GM12891 (cell line): ENCODE measurements at regions not wholly inside any gene's neighbourhood (a gene's known extent, or its start where the extent isn't known, plus 50 kb on each side); places are given as distances from the start of the nearest gene placed in this dataset.

Source experiments
- DNase-seq: peaks from one replicate; pipeline ENCODE4 v3.0.0; 2011; ENCODE audit warnings: low spot score; ENCODE audit not compliant: insufficient read length
- FAIRE-seq: peaks from 2 replicates; lab custom pipeline; 2011; peaks lifted over from hg19 to GRCh38; lab: Jason Lieb, UNC
- PAX5 ChIP-seq: IDR thresholded peaks from 2 replicates; pipeline ENCODE4 v1.6.1; 2011; ENCODE audit warnings: low read length, moderate library complexity, mild to moderate bottlenecking; ENCODE audit not compliant: insufficient read depth, severe bottlenecking
- POLR2A ChIP-seq: IDR thresholded peaks from 2 replicates; pipeline ENCODE4 v1.6.1; 2011; ENCODE audit warnings: low read depth, low read length, control low read depth
- POLR2AphosphoS5 ChIP-seq: IDR thresholded peaks from 2 replicates; pipeline ENCODE4 v1.6.1; 2011; ENCODE audit warnings: low read depth, low read length, control low read depth
- POU2F2 ChIP-seq: IDR thresholded peaks from 2 replicates; pipeline ENCODE4 v1.6.1; 2011; ENCODE audit warnings: low read depth, mild to moderate bottlenecking, control low read depth, low read length, moderate library complexity
- SPI1 ChIP-seq: IDR thresholded peaks from 2 replicates; pipeline ENCODE4 v1.6.1; 2011; ENCODE audit warnings: low read depth, low read length, control low read depth
- TAF1 ChIP-seq: IDR thresholded peaks from 2 replicates; pipeline ENCODE4 v1.6.1; 2011; ENCODE audit warnings: low read depth, low read length, control low read depth

DNA sequence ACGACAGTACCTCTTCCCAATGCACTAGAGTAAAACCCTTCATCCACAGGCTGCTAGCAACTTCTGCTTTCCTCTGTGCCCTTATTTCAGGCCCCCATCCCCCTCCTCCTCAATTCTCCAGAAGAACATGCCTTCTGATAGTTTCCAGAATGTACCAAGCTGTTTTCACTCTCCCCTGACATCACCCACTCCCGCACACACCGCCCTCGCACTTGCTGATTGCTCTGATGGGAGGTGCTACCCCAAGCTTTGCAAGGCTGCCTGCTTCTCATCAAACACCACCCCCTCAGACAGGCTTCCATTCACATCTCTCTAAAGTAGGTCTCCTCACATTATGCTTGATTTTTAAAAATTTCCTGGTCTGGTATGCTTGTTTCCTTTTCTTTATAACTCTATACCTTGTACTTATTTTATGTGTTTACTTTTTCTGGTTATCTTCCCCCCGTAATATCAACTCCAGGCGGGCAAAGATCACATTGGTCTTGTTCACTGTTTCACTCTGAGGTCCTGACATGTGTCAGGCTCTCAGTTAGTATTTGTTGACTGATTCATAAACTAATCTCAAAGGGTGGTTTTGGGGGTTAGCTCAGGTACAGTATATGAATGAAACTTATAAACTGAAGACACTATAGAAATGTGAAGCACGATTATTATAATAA, 91.0 kb upstream of the C9orf72 start:
- no peak for DNase-seq
- TF ChIP-seq POU2F2 (no peak), SPI1 (no peak), POLR2A (no peak), POLR2AphosphoS5 (no peak), PAX5 (no peak), TAF1 (no peak)
- no peak for FAIRE-seq

DNA sequence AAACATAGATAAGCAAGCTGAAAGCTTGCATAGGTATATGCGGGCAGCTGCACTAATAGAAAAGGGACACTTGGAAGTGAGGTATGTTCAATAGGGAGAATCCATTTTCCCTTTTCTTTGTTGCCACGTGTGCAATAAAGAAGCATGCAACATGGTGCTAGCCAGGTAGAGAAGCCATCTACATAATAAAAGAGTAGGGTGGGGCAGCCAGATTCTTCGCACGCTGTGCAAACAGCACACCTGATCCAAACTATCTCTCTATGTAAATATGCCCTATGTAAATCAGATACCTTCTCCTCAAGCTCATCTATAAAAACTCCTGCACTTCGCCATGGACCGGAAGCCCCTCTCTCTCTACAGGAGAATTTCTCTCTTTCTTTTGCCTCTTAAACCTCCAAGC, 91.9 kb upstream of the C9orf72 start:
- FAIRE-seq (no peak), DNase-seq (no peak)

DNA sequence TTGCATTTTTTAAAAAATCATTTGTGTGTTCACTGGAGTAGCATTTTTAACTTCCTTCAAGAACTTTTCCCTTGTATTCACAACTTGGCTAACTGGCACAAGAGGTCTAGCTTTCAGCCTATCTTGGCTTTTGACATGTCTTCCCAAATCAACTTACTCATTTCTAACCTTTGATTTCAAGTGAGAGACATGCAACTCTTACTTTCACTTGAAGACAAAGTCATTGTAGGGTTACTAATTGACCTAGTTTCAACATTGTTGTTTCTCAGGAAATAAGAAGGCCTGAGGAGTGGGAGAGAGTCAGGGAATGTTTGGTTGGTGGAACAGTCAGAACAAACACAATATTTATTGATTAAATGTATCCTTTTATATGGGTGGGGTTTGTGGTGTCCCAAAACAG, 95.0 kb upstream of the C9orf72 start:
- no peak for DNase-seq
- TF ChIP-seq SPI1 (no peak), PAX5 (no peak), POU2F2 (no peak), POLR2AphosphoS5 (no peak), TAF1 (no peak), POLR2A (no peak)
- FAIRE-seq = no peak

More for the DNA sequence above, 91.9 kb upstream of the C9orf72 start:
- no peak for TF ChIP-seq POU2F2
- no peak for TF ChIP-seq SPI1
- TF ChIP-seq POLR2AphosphoS5 = no peak
- TF ChIP-seq TAF1 = no peak
- no peak for TF ChIP-seq POLR2A
- TF ChIP-seq PAX5 = no peak

DNA sequence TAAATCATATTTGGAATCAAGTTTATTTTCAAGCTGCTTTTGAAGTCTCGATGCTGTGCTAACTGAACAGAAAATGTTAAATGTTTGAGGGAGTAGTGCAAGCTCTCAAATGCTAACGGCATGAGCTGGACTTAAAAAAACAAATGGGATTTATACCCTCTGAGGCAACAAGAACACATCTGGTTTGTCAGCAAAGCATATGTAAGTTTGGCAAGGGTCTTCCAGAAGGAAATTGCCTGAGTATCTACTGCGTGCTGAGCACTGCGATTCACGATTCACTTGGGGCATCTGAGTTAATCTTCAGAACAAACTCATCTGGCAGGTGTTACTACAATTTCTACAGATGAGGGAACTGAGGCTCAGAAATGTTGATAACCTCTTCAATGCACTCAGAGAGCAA, 98.4 kb upstream of the C9orf72 start:
- FAIRE-seq = no peak
- no peak for DNase-seq
- TF ChIP-seq SPI1 (no peak), POU2F2 (no peak), POLR2A (no peak), PAX5 (no peak), TAF1 (no peak), POLR2AphosphoS5 (no peak)

DNA sequence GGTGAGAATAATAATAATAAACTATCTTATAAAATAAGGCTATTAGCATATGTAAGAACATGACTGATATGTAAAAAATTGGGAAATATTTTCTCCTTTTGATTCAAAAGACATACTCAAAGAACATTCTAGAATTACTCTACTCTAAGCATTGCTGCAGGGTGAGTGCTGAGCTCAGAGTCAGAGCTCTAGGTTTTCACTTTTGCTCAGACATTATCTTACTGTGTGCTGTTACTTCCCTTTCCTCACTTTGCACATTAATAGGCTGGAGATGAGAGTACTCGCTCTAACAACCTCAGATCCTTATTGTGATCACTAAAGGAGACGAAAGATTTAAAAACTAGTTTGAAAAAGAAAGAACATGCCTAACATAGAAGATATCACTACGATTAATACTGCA, 99.4 kb upstream of the C9orf72 start:
- TF ChIP-seq POLR2AphosphoS5 (no peak), PAX5 (no peak), POLR2A (no peak), TAF1 (no peak)
- FAIRE-seq (no peak), DNase-seq (no peak)

DNA sequence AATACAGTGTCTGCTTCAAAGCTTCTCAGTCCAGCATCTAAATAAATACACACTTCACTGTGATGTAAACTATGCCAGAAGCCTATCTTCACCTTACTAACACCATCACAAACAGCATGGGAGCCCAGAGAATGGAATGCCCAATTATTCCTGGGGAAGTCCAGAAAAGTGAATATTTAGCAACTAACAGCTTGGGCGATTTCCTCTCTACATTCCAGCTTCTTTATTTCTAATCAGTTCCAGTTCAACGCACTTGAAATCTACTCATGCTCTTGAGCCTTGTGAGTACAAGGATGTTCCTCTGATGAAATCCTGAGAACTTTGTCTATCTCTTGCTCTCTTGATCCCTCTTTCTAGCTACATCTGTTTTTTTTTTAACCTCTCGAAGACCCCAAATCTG, 100.4 kb upstream of the C9orf72 start:
- DNase-seq = no peak
- TF ChIP-seq SPI1 = no peak
- TF ChIP-seq TAF1 = no peak
- no peak for TF ChIP-seq POLR2A
- TF ChIP-seq POLR2AphosphoS5 = no peak
- TF ChIP-seq POU2F2 = no peak
- TF ChIP-seq PAX5 = no peak
- FAIRE-seq = no peak

DNA sequence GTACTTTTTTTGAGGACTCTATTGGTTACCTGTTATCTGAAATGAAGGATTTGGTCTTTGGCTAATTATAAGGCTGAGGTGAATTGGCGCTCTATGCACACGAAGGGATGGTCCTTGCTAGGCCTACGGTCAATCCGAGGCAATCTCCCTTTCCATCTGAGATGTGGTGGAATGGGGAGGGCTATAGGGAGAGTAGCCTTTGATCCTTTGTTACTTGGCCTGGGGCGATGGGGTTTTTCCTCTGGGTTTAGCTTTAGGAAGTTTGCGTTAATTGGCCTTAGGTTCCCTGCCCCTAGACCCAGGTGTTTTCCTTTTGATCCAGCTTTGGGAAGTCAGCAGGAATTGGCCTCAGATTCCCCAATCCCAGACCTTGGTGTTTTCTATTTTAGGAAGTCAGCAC, 102.1 kb upstream of the C9orf72 start:
- DNase-seq (no peak), FAIRE-seq (no peak)
- TF ChIP-seq TAF1 (no peak), PAX5 (no peak), POLR2A (no peak)

DNA sequence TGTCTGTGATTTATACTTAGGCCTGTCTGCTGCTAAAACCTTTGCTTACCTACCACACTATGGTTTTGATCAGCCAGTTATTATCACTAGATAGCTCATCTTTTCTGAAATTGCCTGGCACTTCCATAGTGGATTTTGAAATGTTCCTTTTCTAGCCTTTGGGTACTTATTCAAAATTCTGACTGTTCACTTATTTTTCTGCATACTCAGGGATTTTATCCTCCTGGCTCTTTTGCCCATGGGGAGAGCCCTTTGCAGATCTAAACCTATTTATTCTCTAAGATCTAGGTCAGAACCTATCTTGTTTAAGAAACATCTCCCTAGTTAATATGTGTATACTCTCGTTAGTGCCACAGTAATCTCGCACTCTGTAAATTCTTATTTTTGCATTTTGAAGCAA, 103.5 kb upstream of the C9orf72 start:
- FAIRE-seq (no peak), DNase-seq (no peak)
- no peak for TF ChIP-seq POLR2AphosphoS5
- no peak for TF ChIP-seq PAX5
- no peak for TF ChIP-seq POLR2A
- TF ChIP-seq POU2F2 = no peak
- TF ChIP-seq TAF1 = no peak
- TF ChIP-seq SPI1 = no peak

DNA sequence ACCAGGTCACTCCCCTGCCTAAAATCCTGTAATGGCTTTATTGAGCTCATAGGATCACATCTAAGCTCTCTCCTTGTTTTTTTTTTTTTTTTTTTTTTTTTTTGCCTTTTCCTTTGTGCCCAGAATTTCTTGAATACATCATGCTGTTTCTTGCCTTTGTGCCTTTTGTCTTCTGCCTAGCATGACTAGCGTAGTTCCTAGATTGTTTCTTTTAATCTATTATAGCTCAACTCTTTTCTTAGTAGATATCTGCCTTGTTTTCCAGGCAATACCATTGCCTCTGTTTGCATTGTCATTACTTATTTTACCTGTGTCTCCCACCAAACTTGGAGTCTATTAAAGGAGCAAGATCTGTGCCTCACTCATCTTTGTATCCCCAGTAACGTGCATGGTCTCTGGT, 106.1 kb upstream of the C9orf72 start:
- TF ChIP-seq POLR2A = no peak
- no peak for TF ChIP-seq PAX5
- TF ChIP-seq POU2F2 = no peak
- TF ChIP-seq POLR2AphosphoS5 = no peak
- TF ChIP-seq SPI1 = no peak
- TF ChIP-seq TAF1 = no peak
- no peak for DNase-seq
- FAIRE-seq = no peak

DNA sequence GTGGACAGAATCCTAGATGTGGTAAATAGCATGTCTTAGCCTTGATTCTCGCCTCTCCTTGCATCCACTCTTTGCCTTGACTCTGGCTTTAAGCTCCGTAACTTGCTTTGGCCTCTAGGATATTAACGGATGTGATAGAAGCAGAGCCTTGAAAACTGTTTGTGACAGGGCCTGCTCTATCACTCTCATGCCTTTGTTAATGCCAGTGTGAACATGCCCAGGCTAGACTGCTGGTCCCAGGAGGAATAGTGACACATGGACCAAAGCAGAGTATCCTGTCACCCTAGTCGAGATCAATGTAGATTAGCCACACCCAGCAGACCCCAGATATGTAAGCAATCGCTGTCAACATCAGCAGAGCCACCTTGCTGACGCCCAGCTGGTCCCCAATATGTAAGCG, 109.9 kb upstream of the C9orf72 start:
- TF ChIP-seq PAX5 = no peak
- TF ChIP-seq SPI1 = no peak
- TF ChIP-seq POLR2A = no peak
- TF ChIP-seq POLR2AphosphoS5 = no peak
- no peak for TF ChIP-seq TAF1
- no peak for TF ChIP-seq POU2F2
- DNase-seq (no peak), FAIRE-seq (no peak)
